GM12873 (cell line): ENCODE measurements at regions not wholly inside any gene's neighbourhood (a gene's known extent, or its start where the extent isn't known, plus 50 kb on each side); places are given as distances from the start of the nearest gene placed in this dataset.

ENCODE experiments used
- CTCF ChIP-seq: IDR thresholded peaks from 2 replicates; pipeline ENCODE4 v1.5.1; 2012; ENCODE audit warnings: low read depth, mild to moderate bottlenecking, moderate library complexity, low read length, control low read depth; ENCODE audit not compliant: insufficient read depth; ENCODE audit errors: missing control alignments

- no peak for TF ChIP-seq CTCF
Measured at GRCh38 chr9:116015855-116016254, 137.7 kb upstream of the PAPPA start.

DNA sequence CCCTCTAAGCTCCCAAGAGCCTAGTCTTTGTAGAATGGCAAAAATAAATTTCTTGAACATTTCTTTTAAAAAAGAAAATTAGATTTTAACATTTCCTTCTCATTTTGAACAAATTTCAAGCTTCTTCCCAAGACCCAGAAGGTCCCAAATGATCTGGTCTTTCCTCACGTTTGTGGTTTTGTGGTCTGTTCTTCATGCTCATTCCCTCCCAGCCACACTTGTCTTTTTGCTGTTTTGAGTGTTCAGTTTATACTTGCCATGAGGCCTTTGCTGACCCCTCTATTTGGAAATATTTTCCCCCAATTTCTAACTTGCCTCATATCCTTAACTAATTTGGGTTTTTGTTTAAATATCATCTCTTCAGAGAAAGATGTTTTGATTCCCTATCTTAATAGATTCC, 133.4 kb upstream of the PAPPA start:
- TF ChIP-seq CTCF, result no peak

- no peak for TF ChIP-seq CTCF
Measured at GRCh38 chr9:116020801-116021200, 132.8 kb upstream of the PAPPA start.

DNA sequence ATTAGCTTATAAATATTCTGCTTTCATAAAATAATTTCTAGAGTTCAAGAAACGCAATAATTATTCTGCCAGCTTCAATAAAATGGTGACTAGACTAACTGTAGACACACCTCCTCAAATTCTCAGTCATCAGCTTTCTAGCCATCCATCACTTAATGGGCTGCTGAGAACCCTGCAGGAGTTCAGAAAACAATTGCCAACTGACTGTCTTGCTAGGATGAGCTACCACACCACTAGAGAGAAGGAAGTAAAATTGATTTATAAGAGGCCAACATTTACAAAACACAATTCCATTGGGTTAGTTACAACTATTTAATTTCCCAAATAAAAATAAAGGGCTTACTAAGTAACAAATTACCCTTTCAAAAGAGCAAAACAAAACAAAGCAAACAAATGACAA, 126.5 kb upstream of the PAPPA start:
- no peak for TF ChIP-seq CTCF

- TF ChIP-seq CTCF, result no peak
Measured at GRCh38 chr9:116027511-116027910, 126.1 kb upstream of the PAPPA start.

GRCh38 chr9:116027951-116028350, 125.6 kb upstream of the PAPPA start:
- TF ChIP-seq CTCF, result no peak

DNA sequence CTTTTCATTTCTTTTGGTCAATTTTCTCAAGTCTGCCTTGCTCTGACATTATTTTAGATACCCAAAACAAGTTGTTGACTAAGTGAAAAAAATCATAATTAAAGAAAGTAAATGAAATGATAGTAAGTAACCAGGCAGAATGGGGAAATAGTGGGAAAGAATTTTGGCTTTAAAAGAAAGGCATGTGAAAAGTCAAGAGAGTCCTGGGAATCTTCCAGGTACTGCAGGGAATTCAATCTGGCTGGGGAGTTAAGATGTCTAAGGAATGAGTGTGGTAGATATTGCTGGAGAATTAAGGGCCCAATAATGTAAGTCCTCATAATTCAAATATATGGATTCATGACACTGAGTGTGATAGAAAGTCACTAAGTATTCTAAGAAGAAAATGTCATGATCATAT, 123.1 kb upstream of the PAPPA start:
- no peak for TF ChIP-seq CTCF
